Retina (tissue), 1 donor: ENCODE measurements at regions not wholly inside any gene's neighbourhood (a gene's known extent, or its start where the extent isn't known, plus 50 kb on each side); places are given as distances from the start of the nearest gene placed in this dataset.
"Not testable (repeated sequence)": the region's sequence is repeated elsewhere in the genome, so short reads cannot be mapped to it uniquely, and the experiment has no call there.

Experiments used
- DNase-seq: peaks from one replicate; pipeline ENCODE4 v3.0.0-alpha.2; 2016

DNA sequence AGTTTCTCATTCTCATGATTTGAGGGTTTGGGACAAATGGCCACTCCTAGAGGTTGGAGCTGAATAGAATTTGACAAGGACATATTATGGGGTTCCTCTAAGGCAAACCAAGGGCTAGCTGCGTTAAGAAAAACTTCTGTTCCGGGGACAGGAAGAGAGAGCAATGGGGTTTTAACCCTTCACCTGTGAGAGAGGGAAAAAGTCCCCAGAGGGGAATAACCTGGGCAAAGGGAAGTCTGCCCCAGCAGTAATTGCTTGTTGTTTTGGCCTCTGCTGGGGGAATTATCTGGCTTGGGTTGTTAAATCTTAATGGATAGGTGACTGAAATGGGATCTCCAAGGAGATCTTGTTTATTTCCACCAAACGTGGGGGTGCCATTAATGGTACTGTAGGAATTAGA, 110.1 kb upstream of the MOCS2 start:
- DNase-seq, result no peak

DNA sequence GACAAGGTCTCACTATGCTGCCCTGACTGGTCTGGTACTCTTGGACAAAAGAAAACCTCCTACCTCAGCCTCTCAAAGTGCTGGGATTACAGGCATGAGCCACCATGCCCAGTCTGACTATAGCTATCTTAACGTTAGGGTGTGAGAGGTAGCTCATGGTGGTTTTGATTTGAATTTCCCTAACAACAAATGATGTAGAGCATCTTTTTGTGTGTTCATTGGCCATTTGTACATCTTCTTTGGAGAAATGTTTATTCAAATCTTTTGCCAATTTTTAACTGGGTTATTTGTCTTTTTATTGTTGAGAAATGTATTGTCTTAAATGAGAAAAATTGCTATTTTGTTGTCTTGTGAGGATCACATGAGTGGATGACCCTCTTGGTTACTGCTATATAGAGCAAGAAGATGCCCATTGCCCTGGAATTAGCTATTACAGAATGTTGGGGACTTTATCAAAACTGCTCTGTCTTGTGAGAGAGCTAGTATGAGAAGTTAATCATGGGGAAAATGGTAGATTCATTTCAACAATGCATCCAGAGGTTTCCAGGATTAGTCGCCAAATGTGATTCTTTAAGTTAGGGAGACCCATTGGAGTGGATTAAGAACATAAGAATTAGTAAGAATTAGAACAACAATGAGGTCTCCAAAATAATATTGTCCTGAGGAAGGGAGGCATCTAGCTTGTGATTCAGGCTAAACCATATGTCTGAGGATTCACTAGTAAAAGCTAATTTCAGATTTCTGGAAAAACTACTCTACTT, 124.3 kb upstream of the MOCS2 start:
- DNase-seq, result no peak

DNA sequence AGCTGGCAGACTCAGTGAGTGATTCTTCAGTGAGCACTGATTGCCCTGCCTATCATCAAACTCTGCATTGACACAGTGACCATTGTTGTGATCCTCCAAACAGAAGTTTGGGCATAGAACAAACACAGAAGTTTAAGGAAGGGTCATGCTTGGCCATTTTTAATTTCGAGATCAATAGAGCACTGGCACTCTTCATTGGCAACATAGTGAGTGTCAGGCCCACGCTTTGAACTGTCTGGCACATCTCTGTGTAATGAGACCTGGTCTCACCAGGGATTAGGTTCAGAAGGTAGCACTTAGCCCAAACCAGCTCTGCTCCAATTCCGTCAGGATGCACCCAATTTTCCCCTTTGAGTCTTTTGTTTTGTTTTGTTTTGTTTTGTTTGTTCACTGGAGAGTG, 127.1 kb upstream of the MOCS2 start:
- no peak for DNase-seq

DNA sequence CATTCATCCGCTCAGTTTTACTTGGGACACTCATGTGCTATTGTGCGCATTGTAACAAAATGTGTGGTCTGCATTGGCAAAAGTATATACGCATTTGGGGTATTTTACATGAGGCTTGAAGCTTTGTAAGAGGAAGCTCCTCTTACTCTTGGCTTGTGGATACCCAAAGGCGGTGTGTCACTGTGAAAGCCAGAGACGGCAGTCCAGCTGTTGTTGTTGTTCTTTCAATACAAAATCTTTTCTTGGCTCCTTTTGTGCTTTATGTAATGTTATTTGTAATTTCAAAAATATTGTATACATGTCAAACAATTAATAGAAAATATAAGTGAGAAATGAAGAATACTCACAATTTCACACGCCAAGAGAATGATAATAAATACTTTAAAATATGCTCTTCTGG, 128.3 kb upstream of the MOCS2 start:
- DNase-seq, result no peak

DNA sequence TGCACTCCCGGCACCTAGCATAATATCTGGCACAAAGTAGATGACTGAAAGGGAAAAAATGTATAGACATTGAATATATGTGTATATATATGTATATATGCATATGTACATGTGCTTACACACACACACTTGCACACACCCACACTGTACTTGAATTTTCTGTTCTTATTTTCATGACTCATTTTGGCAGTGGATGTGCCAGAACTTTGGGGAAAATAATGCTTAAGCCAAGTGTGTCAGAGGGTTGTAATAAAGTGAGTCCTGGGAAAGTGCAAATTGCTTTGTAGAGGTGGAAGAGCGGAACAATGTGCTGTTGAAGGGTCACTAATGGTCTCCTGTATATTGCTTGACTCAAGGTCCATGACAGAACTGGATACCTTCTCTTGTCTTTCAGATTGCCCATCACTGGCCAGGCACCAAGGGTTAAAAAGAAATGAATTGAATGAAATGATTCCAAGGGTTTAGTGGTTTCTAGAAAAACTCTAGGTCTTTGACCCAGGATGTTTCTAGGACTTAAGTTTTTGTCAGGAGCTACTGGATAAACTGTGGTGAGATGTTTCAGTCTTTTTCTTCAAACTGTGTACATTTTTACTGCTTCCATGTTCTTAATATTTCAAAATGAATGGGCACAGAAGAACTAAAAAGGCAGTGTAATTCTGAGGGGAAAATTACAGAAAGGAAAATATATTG, 129.9 kb upstream of the MOCS2 start:
- no peak for DNase-seq

DNA sequence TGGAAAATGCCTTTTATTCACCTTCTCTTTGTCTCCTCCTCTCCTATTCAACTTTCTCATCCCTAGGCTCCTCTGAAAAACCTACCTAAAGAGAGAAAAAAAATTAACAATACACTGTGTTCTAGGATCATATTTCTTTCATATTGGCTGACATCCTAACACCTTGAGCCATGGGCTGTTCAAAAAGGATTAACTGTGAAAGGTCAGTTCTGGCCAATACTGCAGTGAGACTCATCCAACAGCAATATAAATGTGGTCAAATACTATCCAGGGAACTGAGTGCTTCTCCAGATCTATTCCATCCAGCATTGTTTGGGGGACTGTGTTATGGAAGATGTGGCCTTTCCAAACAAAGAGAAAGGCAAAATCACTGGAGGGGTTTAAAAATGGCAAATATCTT, 131.1 kb upstream of the MOCS2 start:
- DNase-seq, result no peak

DNA sequence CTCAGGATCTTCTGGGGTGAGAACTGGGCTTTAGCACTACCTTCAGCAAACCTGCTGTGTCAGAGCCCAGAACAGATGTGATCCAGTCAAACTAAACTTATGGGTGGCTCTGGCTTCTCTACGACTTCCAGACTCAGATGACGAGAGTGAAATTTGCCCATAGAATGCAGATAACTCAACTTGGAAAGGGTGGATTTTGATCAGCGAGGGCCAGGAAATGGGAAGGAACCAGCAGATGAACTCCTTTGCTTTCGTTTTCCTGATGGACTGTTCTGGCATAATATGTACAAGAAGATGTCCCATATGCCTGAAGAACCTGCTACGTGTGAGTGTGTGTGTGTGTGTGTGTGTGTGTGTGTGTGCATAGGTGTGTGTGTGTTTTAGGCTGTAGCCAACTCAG, 132.0 kb upstream of the MOCS2 start:
- no peak for DNase-seq

DNA sequence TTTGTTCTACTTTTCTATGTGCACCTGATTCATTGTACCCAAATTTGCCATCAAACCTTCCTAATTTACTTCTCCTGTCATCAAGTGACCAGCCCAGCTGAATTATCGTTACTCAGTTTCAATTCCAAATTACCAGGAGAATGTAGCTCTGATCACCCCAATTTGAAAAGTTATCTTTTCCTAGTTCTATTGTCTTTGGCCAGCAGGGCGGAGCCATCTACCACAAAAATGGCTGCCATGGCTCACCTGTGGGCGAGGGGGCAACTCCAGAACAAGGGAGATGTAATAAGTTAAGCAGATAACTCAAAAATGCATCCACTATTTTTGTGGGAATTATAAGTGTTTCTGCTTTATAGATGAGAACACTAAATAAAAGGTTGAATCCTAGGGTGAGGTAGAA, 133.8 kb upstream of the MOCS2 start:
- DNase-seq, result no peak

DNA sequence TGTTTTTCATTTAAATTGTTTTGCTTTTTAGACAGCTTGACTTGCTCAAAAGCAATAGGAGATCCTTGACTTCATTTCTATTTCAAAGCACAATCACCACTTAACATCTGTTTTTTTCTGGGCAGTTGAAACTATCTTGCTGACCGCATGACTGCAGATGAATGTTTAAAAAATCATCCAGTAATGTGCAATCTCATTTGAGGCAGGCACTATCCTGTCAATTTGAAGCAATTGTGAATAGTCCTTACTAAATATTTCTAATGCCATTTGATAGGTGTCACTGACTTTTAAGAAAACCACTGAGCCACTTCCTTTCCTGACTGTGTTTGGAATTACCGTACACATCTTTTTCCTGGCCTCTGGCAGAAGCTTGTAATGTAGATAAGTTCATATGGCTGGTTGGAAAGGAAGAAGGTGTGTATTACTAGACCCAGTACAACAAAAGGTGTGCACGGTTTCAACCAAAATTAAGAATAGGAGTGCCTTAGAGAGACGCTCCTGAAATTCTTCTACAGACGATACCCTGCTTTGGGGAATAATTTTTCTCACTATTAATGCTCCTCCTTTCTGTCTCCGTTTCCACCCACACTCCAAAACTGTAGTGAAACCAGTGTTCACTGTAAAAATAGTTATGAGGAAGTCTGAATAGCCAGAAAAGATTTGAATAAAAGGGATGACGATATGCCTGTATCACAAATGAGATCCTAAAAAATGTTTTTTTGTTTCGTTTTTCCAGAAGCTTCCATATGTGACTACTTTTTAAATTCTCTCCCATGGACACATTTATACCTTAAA, 136.7 kb upstream of the MOCS2 start:
- DNase-seq, result no peak

DNA sequence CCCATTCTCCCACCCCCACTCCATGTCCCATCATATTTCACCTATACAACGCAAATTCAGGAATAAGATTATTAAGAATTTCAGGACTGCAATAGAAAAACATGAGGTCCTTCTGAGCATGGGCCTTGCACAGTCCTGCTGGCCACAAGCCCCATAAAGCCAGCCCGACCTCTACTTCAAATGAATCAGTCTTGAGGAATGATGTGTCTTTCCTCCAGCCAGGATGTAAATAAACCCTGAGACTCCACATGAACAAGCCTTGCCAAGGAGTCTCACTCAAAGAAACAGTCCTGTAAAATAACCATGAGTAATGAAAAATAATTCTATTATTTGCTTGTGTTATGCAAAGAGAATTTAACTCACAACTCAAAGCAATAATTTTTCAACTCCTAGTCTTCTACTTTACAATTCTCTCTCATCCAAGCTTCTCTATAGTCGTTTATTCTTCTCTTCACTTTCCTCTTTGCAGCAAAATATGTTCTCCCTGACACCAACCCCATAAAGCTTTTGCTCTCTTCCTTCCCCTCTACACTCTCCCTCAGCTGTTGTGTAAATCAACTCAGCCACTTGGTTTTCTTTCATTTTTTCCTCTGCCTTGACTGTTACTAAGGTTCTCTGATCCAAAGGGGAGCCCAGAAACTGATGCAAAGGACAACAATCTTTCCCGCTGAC, 140.1 kb upstream of the MOCS2 start:
- DNase-seq, result no peak

DNA sequence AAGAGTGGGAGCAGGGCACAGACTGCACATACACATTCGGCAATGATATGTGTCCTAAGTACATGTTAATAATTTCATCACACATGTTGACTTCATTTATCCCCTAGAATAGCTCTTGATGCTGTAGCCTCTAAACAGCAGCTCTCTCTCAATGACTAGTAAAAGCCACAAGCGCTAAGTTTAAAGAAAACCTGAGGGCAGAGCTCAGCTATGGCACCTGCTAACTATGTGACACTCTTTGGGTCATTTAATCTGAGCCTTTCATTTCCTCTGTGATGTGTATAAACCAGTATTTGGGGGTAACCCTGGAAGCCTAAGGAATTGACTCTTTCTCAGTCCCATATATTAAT, 140.6 kb upstream of the MOCS2 start:
- DNase-seq, result no peak

DNA sequence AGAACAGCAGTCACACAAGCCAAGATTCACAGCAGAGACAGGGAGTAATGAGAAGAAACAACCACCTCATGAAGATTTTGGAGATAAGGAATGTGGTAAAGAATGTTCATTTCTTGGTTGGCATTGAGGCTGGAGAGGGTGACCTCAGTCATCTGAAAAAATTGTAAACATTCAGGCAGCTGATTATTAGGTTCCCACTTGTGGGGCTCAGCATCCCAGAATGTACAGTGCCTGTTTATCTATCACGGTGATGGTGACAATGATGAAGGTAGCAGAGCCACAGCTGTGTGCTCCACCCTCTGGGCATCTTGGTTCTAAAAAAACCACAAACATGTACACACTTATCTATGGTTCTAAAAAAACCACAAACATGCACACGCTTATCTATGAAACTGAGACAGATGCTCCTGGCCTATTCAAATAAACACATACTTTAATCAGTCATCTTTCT, 143.9 kb upstream of the MOCS2 start:
- DNase-seq, result no peak

DNA sequence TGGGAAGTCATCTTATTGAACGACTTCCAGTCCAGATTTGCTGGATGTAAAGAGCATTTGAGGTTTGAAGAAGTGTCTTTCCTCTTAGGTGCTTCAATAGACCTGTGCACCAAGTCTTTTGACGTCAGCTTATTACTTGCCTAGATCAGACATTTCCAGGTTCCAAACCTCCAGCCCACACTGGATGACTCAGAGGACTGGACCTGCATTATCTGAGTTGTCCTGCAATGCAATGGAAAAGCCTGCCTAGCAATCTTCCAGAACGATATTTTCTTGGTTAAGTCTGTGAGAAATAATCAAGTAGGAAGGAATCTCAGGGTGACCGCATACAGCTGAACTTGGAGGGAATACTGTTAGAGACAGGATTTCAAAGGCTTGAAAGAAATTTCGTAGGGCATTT, 147.2 kb upstream of the MOCS2 start:
- no peak for DNase-seq

DNA sequence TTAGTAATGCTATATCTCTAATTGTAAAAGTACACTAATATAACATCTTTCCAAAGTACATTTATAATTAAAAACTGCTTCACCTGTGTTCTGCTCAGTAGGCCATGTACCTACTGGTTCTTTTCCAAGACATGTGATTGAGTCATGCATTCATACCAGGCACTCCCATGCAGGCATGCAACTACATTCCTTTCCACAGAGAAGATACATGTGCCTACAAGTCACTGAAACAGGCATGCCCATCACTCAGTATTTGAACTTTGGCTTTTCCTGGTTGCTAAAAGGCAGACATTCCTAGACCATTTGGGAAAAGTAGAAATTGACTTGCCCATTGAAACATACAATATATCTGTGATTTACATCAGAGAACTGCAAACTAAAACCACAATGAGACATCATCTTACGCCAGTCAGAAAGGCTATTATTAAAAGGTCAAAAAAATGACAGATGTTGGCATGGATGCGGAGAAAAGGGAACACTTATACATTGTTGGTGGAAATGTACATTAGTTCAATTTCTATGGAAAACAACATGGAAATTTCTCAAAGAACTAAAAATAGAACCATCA, 148.3 kb upstream of the MOCS2 start:
- no peak for DNase-seq

DNA sequence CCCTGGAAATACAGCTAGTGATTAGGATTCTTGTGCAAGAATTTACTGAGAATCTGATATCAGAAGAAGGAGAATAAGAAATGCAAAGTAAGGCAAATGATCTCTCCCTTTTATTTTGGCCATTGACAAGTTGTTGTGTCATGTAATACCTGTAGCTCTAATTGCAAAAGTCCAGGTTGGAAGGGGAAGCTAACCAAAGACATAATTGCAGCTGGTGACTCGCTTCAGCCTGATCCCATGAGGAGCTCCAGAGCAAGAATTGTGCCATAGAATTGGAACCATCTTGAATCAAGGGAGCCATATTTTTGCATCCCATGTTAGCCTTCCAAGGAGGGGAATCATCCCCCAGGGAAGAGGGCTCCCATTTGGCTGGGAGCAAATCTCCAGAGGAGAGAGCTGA, 149.6 kb upstream of the MOCS2 start:
- DNase-seq, result no peak

DNA sequence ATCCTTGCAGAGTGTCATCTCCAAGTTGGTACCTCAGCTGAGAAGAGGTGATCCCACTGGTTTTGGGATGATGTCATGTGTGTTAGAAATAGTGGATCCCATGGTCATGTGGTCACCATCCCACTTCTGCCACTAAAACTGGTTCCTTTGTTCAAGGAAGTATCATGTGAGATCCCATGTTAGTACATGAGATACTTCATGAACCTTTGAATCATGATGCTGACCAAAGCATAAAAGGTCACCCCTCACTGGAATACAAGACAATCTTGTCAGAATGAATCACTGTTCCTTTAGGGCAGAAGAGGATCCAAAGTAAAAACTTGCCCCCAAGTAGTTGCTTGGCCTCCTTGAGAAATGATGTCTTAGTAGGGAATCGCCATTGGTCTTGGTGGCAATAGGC, 150.9 kb upstream of the MOCS2 start:
- DNase-seq, result no peak

DNA sequence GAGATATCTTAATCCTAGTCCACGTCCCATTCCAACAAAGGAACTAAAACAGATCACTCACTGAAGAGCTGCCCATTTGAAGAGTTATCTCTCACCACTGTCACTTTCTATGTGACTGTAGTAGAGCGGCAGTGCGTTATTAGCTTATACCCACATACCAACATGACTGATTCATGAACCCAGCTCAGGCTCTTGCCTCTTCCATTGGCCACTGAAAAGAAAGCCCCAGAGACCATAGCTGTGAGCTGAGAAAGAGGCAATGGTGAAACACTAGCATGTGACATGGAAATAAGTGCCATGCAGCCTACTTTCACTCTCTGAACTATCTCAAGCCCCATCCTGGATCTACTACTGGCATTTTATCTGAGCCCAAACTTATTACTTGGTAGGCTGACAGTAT, 151.7 kb upstream of the MOCS2 start:
- no peak for DNase-seq

DNA sequence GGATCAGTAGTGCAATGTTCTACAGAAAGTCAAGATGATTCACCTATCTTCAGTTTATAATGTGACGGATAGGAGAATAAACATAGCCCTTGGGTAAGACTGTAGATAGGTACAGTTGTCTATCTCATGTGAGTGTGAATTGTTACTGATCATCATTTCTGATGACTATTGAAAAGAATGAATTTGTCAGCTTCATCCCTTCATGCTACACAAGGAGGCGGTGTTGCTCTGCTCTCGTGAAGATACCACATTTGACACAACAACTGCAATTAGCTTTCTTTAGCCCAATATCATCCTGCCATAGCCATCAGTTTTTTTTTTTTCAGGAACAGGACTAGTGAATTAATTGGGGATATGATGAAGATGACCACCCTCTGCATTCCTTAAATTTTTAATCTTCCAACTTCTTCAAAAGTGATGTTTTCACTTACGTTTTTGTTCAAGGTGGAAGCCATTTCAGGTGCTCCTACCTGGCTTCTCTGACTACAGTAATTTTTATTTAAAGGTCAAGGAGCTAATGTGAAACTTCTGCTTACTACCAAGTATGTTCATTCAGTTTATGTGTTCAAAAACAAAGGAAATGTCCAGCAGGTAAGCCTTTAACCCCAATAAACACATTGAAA, 152.9 kb upstream of the MOCS2 start:
- DNase-seq, result no peak

DNA sequence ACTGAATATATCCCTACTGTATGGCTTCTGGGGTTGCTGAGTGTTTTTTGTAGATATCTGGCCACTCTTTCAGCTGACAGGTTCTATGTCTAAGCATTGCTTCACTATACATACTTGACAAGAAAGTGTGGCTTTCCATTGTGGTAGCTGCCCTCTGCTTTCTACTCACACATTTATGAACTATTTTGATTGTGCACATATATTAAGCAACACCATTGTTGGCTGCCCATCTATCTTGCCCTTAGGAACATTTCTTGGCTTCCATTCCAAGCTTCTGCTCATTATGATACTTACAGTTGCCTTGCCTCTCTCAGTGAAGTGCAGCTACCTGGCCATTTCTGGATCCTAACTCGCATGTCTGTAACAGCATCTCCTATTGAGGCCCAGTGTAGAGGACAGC, 153.6 kb upstream of the MOCS2 start:
- DNase-seq, result no peak

DNA sequence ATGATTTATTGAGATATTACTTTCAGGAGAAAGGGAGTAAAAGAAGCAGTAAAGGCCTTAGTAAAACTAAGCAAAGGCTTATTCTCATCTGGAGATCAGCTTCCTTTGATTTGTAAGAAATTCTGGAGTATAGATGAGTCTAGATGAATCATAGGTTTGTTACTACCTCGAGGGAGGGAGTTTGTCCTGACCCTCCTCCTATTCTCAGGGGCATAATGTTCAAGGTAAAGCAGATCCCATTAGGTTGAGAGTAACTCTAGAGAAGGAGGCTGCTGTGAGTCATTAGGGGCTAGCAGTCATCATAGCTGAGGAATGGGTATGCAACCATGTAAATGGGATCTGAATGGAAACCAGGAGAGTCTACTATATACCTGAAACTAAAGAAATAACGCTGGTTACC, 155.5 kb upstream of the MOCS2 start:
- DNase-seq, result no peak

DNA sequence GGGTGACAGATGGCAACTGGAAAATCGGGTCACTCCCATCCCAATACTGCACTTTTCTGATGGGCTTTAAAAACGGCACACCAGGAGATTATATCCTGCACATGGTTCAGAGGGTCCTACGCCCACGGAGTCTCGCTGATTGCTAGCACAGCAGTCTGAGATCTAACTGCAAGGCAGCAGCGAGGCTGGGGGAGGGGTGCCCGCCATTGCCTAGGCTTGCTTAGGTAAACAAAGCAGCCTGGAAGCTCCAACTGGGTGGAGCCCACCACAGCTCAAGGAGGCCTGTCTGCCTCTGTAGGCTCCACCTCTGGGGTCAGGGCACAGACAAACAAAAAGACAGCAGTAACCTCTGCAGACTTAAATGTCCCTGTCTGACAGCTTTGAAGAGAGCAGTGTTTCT, 158.7 kb upstream of the MOCS2 start:
- DNase-seq, result not testable (repeated sequence)

DNA sequence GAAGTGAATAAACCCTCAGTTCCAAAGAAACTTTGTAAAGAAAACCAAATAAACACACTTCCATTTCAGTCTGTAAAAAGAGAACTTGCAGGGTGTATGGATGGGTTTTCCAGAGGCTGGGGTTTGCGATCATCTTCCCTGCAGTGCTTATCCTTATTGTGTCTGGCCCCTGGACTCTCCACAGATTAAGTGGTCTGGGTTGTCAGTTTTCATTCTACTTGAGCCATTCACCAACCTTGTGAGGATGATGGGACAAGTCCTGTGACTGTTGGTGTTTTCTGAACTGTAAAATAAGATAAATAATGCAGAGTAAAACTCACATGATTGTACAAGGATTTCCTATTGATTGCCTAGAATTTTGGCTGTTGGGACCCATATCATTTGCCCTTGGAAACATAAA, 166.1 kb upstream of the MOCS2 start:
- DNase-seq, result peak; percentile 78

DNA sequence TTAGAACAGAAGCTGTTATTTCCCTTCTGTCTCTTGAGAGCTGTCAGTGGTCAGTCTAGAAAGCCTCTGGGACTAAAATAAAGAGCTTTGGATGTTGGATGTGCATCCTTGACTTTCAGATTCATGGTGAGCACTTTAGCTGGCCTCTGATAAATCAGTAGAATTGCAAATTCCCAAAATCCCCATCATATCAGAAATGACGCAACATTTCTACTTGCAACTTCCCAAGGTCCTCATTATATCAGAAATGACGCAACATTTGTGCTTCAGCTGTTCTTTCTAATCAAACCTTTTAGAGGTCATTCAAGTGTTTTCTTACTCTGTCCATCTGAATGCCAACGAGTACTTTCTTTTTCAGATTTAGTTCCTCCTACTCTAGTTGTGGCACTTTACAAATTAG, 167.3 kb upstream of the MOCS2 start:
- peak; percentile 31 for DNase-seq
